ENCODE measurements at regions not wholly inside any gene's neighbourhood (a gene's known extent, or its start where the extent isn't known, plus 50 kb on each side); places are given as distances from the start of the nearest gene placed in this dataset.

GRCh38 chr3:27557411-27557810 lies 73.2 kb upstream of the SLC4A7 start:
- Histone ChIP-seq H3K9me2 (replicated peaks; ENCODE audit: control insufficient read depth, low read length) (no peaks in the 10 kb centered on the region), H3K9me3 (ENCODE audit: control insufficient read depth, insufficient read depth, low read length) (no peaks in the 10 kb centered on the region), H3K79me2 (ENCODE audit: control insufficient read depth, low read length) (no peaks in the 10 kb centered on the region), H3K36me3 (ENCODE audit: control insufficient read depth, low read length) (no peaks in the 10 kb centered on the region), H3K27ac (ENCODE audit: low read depth, low read length) (no peak overlapping the region), H3K4me1 (ENCODE audit: control insufficient read depth, low read length) (no peaks in the 10 kb centered on the region), H3K4me3 (ENCODE audit: low read length) (no peak overlapping the region), H3K27me3 (ENCODE audit: control insufficient read depth, low read length) (no peaks in the 10 kb centered on the region), H4K20me1 (ENCODE audit: control insufficient read depth, insufficient read depth, low read depth, low read length) (no peaks in the 10 kb centered on the region), H3F3A (ENCODE audit: control insufficient read depth, insufficient read depth) (no peaks in the 10 kb centered on the region), H3K4me2 (ENCODE audit: low read length) (no peak overlapping the region)
- no peak for TF ChIP-seq EZH2phosphoT487 (IDR thresholded peaks at IDR 0.05; ENCODE audit: borderline replicate concordance, low read length)
- no peak for TF ChIP-seq CTCF (IDR thresholded peaks at IDR 0.05; ENCODE audit: low read depth, low read length, poor library complexity, severe bottlenecking)

- Histone ChIP-seq H3K4me2 (ENCODE audit: low read length) (no peak overlapping the region), H3K9me3 (ENCODE audit: control insufficient read depth, insufficient read depth, low read length) (no peaks in the 10 kb centered on the region), H3K36me3 (ENCODE audit: control insufficient read depth, low read length) (no peaks in the 10 kb centered on the region), H3F3A (ENCODE audit: control insufficient read depth, insufficient read depth) (no peaks in the 10 kb centered on the region), H4K20me1 (ENCODE audit: control insufficient read depth, insufficient read depth, low read depth, low read length) (no peaks in the 10 kb centered on the region), H3K27me3 (ENCODE audit: control insufficient read depth, low read length) (no peaks in the 10 kb centered on the region), H3K4me3 (ENCODE audit: low read length) (no peak overlapping the region), H3K27ac (ENCODE audit: low read depth, low read length) (no peak overlapping the region), H3K79me2 (ENCODE audit: control insufficient read depth, low read length) (no peaks in the 10 kb centered on the region), H3K4me1 (ENCODE audit: control insufficient read depth, low read length) (no peaks in the 10 kb centered on the region), H3K9me2 (replicated peaks; ENCODE audit: control insufficient read depth, low read length) (no peaks in the 10 kb centered on the region)
- TF ChIP-seq CTCF (IDR thresholded peaks at IDR 0.05; ENCODE audit: low read depth, low read length, poor library complexity, severe bottlenecking) (no peak), EZH2phosphoT487 (IDR thresholded peaks at IDR 0.05; ENCODE audit: borderline replicate concordance, low read length) (no peak)
Measured at GRCh38 chr3:27556887-27557286, 72.7 kb upstream of the SLC4A7 start.

- Histone ChIP-seq H3K9me3 (ENCODE audit: control insufficient read depth, insufficient read depth, low read length) (no peaks in the 10 kb centered on the region), H3K27me3 (ENCODE audit: control insufficient read depth, low read length) (no peaks in the 10 kb centered on the region), H3F3A (ENCODE audit: control insufficient read depth, insufficient read depth) (no peaks in the 10 kb centered on the region), H3K27ac (ENCODE audit: low read depth, low read length) (no peak overlapping the region), H3K36me3 (ENCODE audit: control insufficient read depth, low read length) (no peaks in the 10 kb centered on the region), H3K4me2 (ENCODE audit: low read length) (no peak overlapping the region), H3K4me3 (ENCODE audit: low read length) (no peak overlapping the region), H3K9me2 (replicated peaks; ENCODE audit: control insufficient read depth, low read length) (no peaks in the 10 kb centered on the region), H3K4me1 (ENCODE audit: control insufficient read depth, low read length) (no peaks in the 10 kb centered on the region), H4K20me1 (ENCODE audit: control insufficient read depth, insufficient read depth, low read depth, low read length) (no peaks in the 10 kb centered on the region), H3K79me2 (ENCODE audit: control insufficient read depth, low read length) (no peaks in the 10 kb centered on the region)
- TF ChIP-seq EZH2phosphoT487 (IDR thresholded peaks at IDR 0.05; ENCODE audit: borderline replicate concordance, low read length) (no peak), CTCF (IDR thresholded peaks at IDR 0.05; ENCODE audit: low read depth, low read length, poor library complexity, severe bottlenecking) (no peak)
Measured at GRCh38 chr3:27554706-27555105, 70.5 kb upstream of the SLC4A7 start.
